ENCODE measurements at regions not wholly inside any gene's neighbourhood (a gene's known extent, or its start where the extent isn't known, plus 50 kb on each side); places are given as distances from the start of the nearest gene placed in this dataset.
"Not testable (repeated sequence)": the region's sequence is repeated elsewhere in the genome, so short reads cannot be mapped to it uniquely, and the experiment has no call there.

GRCh38 chr2:95762023-95763021 is 170.5 kb downstream of the TRIM43 start:
- DNase-seq (ENCODE audit: low read depth in 4 of 4, low spot score in 3 of 4), result not testable (repeated sequence)

GRCh38 chr2:95763074-95763473 is 171.3 kb downstream of the TRIM43 start:
- DNase-seq (ENCODE audit: low read depth in 4 of 4, low spot score in 3 of 4), result not testable (repeated sequence)

- not testable (repeated sequence) for DNase-seq (ENCODE audit: low read depth in 4 of 4, low spot score in 3 of 4)
These were observed 173.2 kb downstream of the TRIM43 start for GRCh38 chr2:95764966-95765365.

GRCh38 chr2:95765925-95766910 is 174.4 kb downstream of the TRIM43 start:
- DNase-seq (ENCODE audit: low read depth in 4 of 4, low spot score in 3 of 4), result not testable (repeated sequence)

GRCh38 chr2:95767531-95767930 is 175.7 kb downstream of the TRIM43 start:
- DNase-seq (ENCODE audit: low read depth in 4 of 4, low spot score in 3 of 4), result not testable (repeated sequence)

- DNase-seq (ENCODE audit: low read depth in 4 of 4, low spot score in 3 of 4), result not testable (repeated sequence)
These were observed 176.1 kb downstream of the TRIM43 start for GRCh38 chr2:95767950-95768349.

GRCh38 chr2:95769256-95769655 is 177.5 kb downstream of the TRIM43 start:
- not testable (repeated sequence) for DNase-seq (ENCODE audit: low read depth in 4 of 4, low spot score in 3 of 4)

GRCh38 chr2:95770726-95771125 is 178.9 kb downstream of the TRIM43 start:
- DNase-seq (ENCODE audit: low read depth in 4 of 4, low spot score in 3 of 4), result not testable (repeated sequence)

- not testable (repeated sequence) for DNase-seq (ENCODE audit: low read depth in 4 of 4, low spot score in 3 of 4)
These were observed 182.8 kb downstream of the TRIM43 start for GRCh38 chr2:95774322-95775192.

GRCh38 chr2:95775193-95775531 is 183.4 kb downstream of the TRIM43 start:
- not testable (repeated sequence) for DNase-seq (ENCODE audit: low read depth in 4 of 4, low spot score in 3 of 4)
